22Rv1 (cell line): ENCODE measurements at regions not wholly inside any gene's neighbourhood (a gene's known extent, or its start where the extent isn't known, plus 50 kb on each side); places are given as distances from the start of the nearest gene placed in this dataset.
"Not testable (repeated sequence)": the region's sequence is repeated elsewhere in the genome, so short reads cannot be mapped to it uniquely, and the experiment has no call there.

ENCODE experiments used
- H3K27ac ChIP-seq: fragments of 450-650 bp; 2 replicates; pipeline ENCODE4 v1.5.1; 2017
- ZFX ChIP-seq: fragments of 450-650 bp; IDR thresholded peaks from 2 replicates; pipeline ENCODE4 v1.6.1; 2017; ENCODE audit warnings: antibody characterized with exemption, borderline replicate concordance
- TF ChIP-seq, protein P1 (sequence below): fragments of 450-650 bp; IDR thresholded peaks from 2 replicates; pipeline ENCODE4 v1.5.1; 2017; ENCODE audit warnings: mild to moderate bottlenecking

DNA sequence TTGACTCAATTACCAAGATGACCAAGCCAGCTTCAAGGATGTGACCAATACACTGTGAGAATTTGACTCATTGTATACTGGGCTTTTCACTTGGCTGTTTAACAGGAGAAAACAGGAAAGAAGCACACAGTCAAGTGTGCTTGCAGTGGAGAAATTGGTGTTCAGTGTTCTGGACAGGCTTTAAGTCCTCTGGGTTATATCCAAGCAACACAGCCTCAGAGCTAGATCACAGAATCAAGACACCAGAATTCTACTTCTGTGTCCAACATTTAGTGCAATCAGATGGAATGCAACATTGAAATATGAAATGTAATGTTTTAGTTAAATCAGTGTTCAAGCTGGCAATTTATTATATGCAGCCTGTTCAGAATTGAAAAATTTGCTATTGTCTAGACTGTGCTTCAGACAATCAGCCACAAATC, 694.4 kb downstream of the LTN1 start:
- TF ChIP-seq ZFX: no peak
- TF ChIP-seq, protein P1, sequence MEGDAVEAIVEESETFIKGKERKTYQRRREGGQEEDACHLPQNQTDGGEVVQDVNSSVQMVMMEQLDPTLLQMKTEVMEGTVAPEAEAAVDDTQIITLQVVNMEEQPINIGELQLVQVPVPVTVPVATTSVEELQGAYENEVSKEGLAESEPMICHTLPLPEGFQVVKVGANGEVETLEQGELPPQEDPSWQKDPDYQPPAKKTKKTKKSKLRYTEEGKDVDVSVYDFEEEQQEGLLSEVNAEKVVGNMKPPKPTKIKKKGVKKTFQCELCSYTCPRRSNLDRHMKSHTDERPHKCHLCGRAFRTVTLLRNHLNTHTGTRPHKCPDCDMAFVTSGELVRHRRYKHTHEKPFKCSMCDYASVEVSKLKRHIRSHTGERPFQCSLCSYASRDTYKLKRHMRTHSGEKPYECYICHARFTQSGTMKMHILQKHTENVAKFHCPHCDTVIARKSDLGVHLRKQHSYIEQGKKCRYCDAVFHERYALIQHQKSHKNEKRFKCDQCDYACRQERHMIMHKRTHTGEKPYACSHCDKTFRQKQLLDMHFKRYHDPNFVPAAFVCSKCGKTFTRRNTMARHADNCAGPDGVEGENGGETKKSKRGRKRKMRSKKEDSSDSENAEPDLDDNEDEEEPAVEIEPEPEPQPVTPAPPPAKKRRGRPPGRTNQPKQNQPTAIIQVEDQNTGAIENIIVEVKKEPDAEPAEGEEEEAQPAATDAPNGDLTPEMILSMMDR: no peak
- no peak overlapping the region for H3K27ac ChIP-seq

DNA sequence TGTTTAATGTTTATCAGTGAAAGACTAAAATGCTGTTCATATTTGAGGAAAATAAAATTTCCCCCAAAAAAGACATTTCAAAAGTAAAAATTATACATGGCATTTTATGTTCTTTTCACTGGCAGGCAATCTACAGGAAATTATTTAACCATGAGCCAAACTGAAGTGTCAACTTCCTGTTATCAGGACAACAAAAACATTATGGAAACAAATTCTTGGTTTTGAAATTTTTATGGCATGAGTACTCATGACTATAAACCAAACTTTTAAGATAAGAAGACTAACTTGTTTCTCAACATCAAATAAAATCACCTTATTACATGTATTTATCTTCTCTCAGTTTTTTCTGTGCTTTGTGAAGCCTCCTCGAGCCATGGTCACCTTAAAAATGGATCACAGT, 698.6 kb downstream of the LTN1 start:
- no peak overlapping the region for H3K27ac ChIP-seq
- TF ChIP-seq, protein P1: no peak
- no peak for TF ChIP-seq ZFX

DNA sequence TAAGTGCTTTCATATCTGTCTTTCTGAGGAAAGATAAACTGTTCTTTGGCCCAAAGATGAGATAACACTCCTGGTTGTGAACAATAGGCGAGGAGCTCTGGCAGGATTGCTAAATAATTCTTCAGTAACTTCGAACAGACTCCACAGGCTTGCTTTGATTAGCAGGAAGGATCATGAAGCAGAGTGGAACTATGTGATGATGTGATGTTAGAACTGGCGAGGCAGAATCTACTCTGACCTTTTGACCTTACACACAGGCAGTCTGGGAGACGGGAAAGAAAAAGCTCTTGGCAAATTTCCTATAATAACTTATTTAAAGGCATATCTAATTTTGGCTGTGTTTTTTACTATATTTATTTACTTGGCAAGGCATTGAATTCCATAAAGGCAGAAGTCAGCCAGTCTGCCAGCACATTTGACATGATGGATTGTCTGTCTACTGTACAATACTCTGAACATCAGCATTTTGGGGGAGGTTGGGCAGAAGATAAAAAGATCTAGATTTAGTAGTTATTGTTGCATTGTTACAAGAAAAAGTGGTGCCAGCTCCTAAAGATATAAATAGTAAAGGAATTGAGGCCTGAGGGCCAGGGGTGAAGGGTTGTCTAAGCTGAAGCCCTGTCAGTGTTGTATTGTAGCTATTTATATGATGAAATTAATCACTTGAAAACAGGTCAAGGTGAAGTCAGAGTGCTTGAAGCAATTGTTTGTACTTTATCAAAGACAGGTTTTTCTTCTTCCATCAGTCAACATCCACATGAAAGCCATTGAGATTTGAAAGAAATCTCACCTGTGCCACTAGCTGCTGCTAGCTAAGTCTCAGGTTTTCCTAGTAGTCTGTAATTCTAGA, 708.8 kb downstream of the LTN1 start:
- TF ChIP-seq, protein P1: no peak
- TF ChIP-seq ZFX: no peak
- H3K27ac ChIP-seq: no peak overlapping the region

DNA sequence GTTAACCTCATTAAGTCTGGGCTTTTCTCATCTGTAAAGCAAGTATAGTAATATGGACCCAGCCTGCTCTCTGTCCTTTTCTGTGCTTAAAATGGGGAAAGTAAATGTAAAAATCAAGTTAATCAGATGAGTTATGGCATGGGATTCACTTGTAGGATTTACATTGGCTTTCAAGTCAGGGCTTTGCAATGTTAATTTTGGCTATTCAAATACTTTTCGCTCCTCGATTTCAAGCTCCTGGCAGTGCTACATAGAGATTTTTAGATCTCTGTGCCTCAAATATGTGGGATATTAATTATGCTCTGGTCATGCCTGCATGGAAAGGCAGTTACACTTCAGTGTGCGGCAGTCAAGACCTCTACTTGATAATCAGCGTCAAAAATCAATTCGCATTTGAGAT, 709.8 kb downstream of the LTN1 start:
- TF ChIP-seq, protein P1: no peak
- no peak for TF ChIP-seq ZFX
- no peak overlapping the region for H3K27ac ChIP-seq

DNA sequence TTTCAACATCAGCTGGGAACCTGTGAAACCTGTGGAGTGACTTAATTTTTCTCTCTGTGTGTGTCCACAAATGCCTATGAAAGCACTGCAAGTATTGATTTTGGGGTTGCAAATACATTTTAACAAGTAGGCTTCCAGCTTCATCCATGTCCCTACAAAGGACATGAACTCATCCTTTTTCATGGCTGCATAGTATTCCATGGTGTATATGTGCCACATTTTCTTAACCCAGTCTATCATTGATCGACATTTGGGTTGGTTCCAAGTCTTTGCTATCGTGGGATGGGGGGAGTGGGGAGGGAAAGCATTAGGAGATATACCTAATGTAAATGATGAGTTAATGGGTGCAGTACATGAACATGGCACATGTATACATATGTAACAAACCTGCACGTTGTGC, 711.3 kb downstream of the LTN1 start:
- not testable (repeated sequence) for H3K27ac ChIP-seq

DNA sequence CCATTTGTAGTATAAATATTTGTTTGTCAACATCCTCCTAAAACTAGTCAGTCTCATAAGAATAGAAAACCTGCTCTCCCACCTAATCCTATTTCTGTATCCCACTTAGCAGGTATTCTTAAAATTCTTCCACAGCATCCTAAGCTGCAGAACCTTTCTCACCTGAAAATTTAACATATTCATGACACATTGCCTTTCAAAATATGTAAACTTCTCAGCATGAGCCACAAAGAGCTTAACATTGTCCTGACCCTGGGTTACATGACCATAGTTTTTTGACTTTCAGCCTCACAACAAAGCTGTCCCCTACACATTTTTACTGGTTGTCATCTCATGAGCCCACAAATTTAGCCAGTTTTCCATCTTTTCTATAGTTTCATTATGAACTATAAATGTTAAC, 712.1 kb downstream of the LTN1 start:
- no peak overlapping the region for H3K27ac ChIP-seq
- TF ChIP-seq, protein P1: no peak
- no peak for TF ChIP-seq ZFX

DNA sequence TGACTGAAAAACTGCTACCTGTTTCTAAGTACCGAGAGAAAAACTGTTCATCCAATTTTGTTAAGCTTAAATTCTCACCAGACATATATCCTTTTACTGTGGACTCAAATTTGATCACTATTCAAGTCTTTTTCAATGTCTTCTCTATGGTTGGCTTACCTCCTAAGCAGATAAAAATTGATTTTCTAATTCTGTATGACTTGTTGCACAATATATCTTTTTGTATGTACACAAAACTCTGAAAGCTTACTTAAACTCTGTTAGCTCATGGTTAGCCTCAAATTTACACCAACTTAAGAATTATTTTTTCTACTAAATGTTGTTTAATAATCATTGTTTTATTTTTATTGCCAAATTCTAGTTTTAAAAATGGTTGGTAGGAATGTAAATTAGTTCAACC, 715.4 kb downstream of the LTN1 start:
- H3K27ac ChIP-seq: no peak overlapping the region
- TF ChIP-seq, protein P1: no peak
- no peak for TF ChIP-seq ZFX

DNA sequence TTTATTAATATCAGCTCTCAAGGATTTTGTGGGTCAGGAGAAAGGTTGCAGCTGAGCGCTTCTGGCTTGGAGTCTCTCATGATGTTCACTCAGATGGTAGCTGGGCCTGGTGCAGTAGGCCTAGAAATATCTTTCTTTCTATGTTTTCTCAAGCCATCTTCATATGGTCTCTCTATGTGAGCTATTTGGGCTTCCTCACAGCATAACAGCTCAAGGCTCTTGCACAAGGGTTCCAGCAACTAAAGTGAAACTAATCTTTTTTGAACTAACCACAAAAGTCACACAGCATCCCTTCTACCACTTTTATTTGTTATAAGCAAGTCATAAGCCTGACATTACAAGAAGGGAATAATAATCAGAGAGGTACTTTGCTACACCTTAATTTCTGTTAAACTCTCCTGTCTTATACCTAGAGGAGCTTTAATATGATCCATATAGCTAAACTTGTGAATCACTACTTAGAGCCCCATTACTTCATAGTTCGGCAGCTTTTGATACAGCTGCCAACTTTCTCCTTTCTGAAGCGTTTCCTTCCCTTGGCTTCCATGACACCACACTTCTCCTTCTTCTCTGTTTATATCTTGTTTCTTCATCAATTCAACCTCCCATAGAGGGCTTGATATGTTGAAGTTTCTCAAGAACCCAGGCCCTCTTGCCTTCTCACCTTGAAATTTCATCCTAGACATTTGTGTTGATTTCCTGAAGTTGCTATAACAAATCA, 720.2 kb downstream of the LTN1 start:
- H3K27ac ChIP-seq: no peak overlapping the region
- no peak for TF ChIP-seq ZFX
- TF ChIP-seq, protein P1: no peak
